IMR-90 (cell line): ENCODE measurements at regions not wholly inside any gene's neighbourhood (a gene's known extent, or its start where the extent isn't known, plus 50 kb on each side); places are given as distances from the start of the nearest gene placed in this dataset.
"Not testable (repeated sequence)": the region's sequence is repeated elsewhere in the genome, so short reads cannot be mapped to it uniquely, and the experiment has no call there.

Experiments used
- ATAC-seq: fragments of 200-7000 bp; cut with Tn5 transposase; 2 replicates; pipeline ENCODE4 v1.9.1; 2020; ENCODE audit warnings: low read depth, mild to moderate bottlenecking, moderate library complexity
- BruUV-seq: library from RNA; stranded (reverse); fragments of 400-500 nt; replicated peaks from 2 replicates; lab custom pipeline; 2021; lab: Mats Ljungman, UMichigan
- CTCF ChIA-PET: fragments of 300-600 bp; formaldehyde crosslinking; extraction: SDS; loops from one replicate; lab custom pipeline; 2021; ENCODE audit warnings: antibody characterized with exemption; lab: Yijun Ruan, JAX
- POLR2A ChIA-PET: fragments of 300-600 bp; sonication (Branson Sonifier 250); formaldehyde crosslinking; loops from one replicate; lab custom pipeline; 2022; ENCODE audit warnings: antibody characterized with exemption; ENCODE audit not compliant: unreplicated experiment; lab: Charles Lee
- DNase-seq: peaks from one replicate; pipeline ENCODE4 v3.0.0; 2013
- H2AFZ ChIP-seq: replicated peaks from 2 replicates; pipeline ENCODE3; 2013; ENCODE audit warnings: low read length, mild to moderate bottlenecking; ENCODE audit not compliant: poor library complexity
- H2AK5ac ChIP-seq: 2 replicates; pipeline ENCODE4 v1.6.1; 2013; ENCODE audit warnings: low read depth, low read length, inconsistent platforms
- H2AK9ac ChIP-seq: replicated peaks from 2 replicates; pipeline ENCODE3; 2013; ENCODE audit warnings: mild to moderate bottlenecking, low read depth, low read length, moderate library complexity; ENCODE audit not compliant: poor library complexity
- H2BK120ac ChIP-seq: 2 replicates; pipeline ENCODE4 v1.6.1; 2013; ENCODE audit warnings: low read depth, low read length, inconsistent platforms
- H2BK15ac ChIP-seq: 3 replicates; pipeline ENCODE4 v1.6.1; 2013; ENCODE audit warnings: low read depth, low read length, inconsistent platforms
- H2BK20ac ChIP-seq: 2 replicates; pipeline ENCODE4 v1.6.1; 2013; ENCODE audit warnings: low read depth, mild to moderate bottlenecking, inconsistent platforms, low read length, moderate library complexity
- H2BK5ac ChIP-seq: 2 replicates; pipeline ENCODE4 v1.6.1; 2013; ENCODE audit warnings: mild to moderate bottlenecking, low read depth, low read length, inconsistent platforms; ENCODE audit not compliant: poor library complexity, severe bottlenecking
- H3K14ac ChIP-seq: replicated peaks from 2 replicates; pipeline ENCODE4 v1.6.1; 2013; ENCODE audit warnings: low read depth, low read length, inconsistent platforms
- H3K18ac ChIP-seq: 2 replicates; pipeline ENCODE4 v1.6.1; 2013; ENCODE audit warnings: low read depth, low read length, control low read depth
- H3K23ac ChIP-seq: 2 replicates; pipeline ENCODE4 v1.6.1; 2013; ENCODE audit warnings: low read depth, low read length, inconsistent platforms
- H3K27ac ChIP-seq: 2 replicates; pipeline ENCODE4 v1.5.1; 2013; ENCODE audit warnings: mild to moderate bottlenecking, control low read depth, low read length; ENCODE audit not compliant: insufficient read depth
- H3K27me3 ChIP-seq: 2 replicates; pipeline ENCODE4 v1.6.1; 2013; ENCODE audit warnings: low read length; ENCODE audit not compliant: control insufficient read depth, insufficient read depth
- H3K36me3 ChIP-seq: 2 replicates; pipeline ENCODE4 v1.6.1; 2013; ENCODE audit warnings: low read length, mixed read lengths; ENCODE audit not compliant: control insufficient read depth, insufficient read depth
- H3K4ac ChIP-seq: 2 replicates; pipeline ENCODE4 v1.6.1; 2013; ENCODE audit warnings: low read depth, low read length, inconsistent platforms
- H3K4me1 ChIP-seq: 2 replicates; pipeline ENCODE4 v1.6.1; 2013; ENCODE audit warnings: low read length, mixed read lengths; ENCODE audit not compliant: control insufficient read depth, insufficient read depth
- H3K4me2 ChIP-seq: 2 replicates; pipeline ENCODE4 v1.6.1; 2013; ENCODE audit warnings: low read depth, mild to moderate bottlenecking, control low read depth, low read length, moderate library complexity
- H3K4me3 ChIP-seq: 2 replicates; pipeline ENCODE4 v1.5.1; 2013; ENCODE audit warnings: low read depth, mild to moderate bottlenecking, control low read depth, low read length, moderate library complexity; ENCODE audit not compliant: insufficient read depth
- H3K56ac ChIP-seq: 2 replicates; pipeline ENCODE4 v1.6.1; 2013; ENCODE audit warnings: low read length, inconsistent platforms; ENCODE audit not compliant: insufficient read depth; ENCODE audit errors: extremely low read depth
- H3K79me1 ChIP-seq, 2 experiments: 2 replicates each; pipeline ENCODE4 v1.6.1; 2013; ENCODE audit warnings: low read length in 2 of 2, inconsistent platforms in 1 of 2, low read depth in 1 of 2
- H3K9ac ChIP-seq: 2 replicates; pipeline ENCODE4 v1.6.1; 2013; ENCODE audit warnings: low read depth, low read length, control low read depth
- H3K9me1 ChIP-seq: 2 replicates; pipeline ENCODE4 v1.6.1; 2013; ENCODE audit warnings: low read length, inconsistent platforms; ENCODE audit not compliant: insufficient read depth
- H3K9me3 ChIP-seq: 2 replicates; pipeline ENCODE4 v1.6.1; 2013; ENCODE audit warnings: low read length; ENCODE audit not compliant: control insufficient read depth, insufficient read depth
- H4K20me1 ChIP-seq: 2 replicates; pipeline ENCODE4 v1.6.1; 2013; ENCODE audit warnings: low read length, inconsistent platforms; ENCODE audit not compliant: insufficient read depth
- H4K5ac ChIP-seq: 2 replicates; pipeline ENCODE4 v1.6.1; 2013; ENCODE audit warnings: mild to moderate bottlenecking, low read depth, low read length, control low read depth
- H4K8ac ChIP-seq, 2 experiments: 2 replicates each; pipeline ENCODE4 v1.6.1; 2013; ENCODE audit warnings: low read depth in 2 of 2, low read length in 2 of 2, control low read depth in 1 of 2, inconsistent platforms in 1 of 2
- H4K91ac ChIP-seq: 2 replicates; pipeline ENCODE4 v1.6.1; 2013; ENCODE audit warnings: low read depth, low read length, inconsistent platforms; ENCODE audit not compliant: insufficient read depth
- WGBS, 2 experiments: methylation state at CpG; one replicate each; pipeline versions ENCODE4 v1.1.5 to v1.1.7; 2013; ENCODE audit warnings: missing lambda C conversion rate in 2 of 2; ENCODE audit not compliant: insufficient read length in 1 of 2; ENCODE audit errors: extremely low coverage in 2 of 2; 5-methylcytosine and 5-hydroxymethylcytosine counted together
- dilution Hi-C: fragments of 300-500 bp; cut with HindIII; formaldehyde crosslinking; loops from one replicate; pipeline ENCODE4 v1.14.3; 2018; ENCODE audit warnings: low sequenced_read_pairs; ENCODE audit not compliant: unreplicated experiment
- in situ Hi-C: fragments of 300-500 bp; cut with MboI; formaldehyde crosslinking; loops from 3 replicates; pipeline ENCODE4 v1.14.3; 2019; ENCODE audit warnings: low sequenced_read_pairs, inconsistent platforms, mixed read lengths
- intact Hi-C: fragments of 100-400 bp; cut with micrococcal nuclease; formaldehyde crosslinking; loops from 2 replicates; pipeline ENCODE4 v1.10.0; 2022

DNA sequence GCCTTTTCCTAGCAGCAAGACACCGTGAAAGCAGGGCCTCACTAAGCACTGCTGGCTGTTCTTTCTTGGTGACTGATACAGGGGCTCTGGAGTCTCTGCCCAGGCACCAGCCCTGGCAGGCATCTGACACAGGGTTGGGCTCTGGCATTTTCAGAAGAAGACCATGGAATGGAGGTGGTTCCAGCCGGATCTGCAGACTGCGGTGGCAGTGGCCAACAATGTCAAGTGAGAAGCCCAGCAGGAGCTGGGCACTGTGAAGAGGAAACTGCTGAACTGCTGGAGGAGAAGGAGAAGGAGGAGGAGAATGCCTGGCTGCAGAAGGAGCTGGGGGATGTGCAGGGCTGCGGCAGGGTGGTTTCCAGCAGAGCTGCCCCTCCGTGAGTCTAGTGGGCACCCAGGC is 101.8 kb downstream of the TBC1D26 start:
- H3K4me2 ChIP-seq, H4K91ac ChIP-seq, H3K4me1 ChIP-seq, H3K4ac ChIP-seq, DNase-seq, intact Hi-C loops, H3K79me1 ChIP-seq, H3K36me3 ChIP-seq, H2BK120ac ChIP-seq, H3K27me3 ChIP-seq, H2BK5ac ChIP-seq, H3K23ac ChIP-seq, H3K56ac ChIP-seq, H2AK9ac ChIP-seq, H2AFZ ChIP-seq, H3K9me1 ChIP-seq, BruUV-seq, CTCF ChIA-PET, in situ Hi-C loops, H4K20me1 ChIP-seq, dilution Hi-C loops, POLR2A ChIA-PET, H2AK5ac ChIP-seq, ATAC-seq, H3K4me3 ChIP-seq, H2BK20ac ChIP-seq, H3K9me3 ChIP-seq, H3K9ac ChIP-seq, H3K18ac ChIP-seq, H3K27ac ChIP-seq, H4K8ac ChIP-seq, H3K14ac ChIP-seq, H4K5ac ChIP-seq, H2BK15ac ChIP-seq: not testable (repeated sequence)
- no CpG with 5 or more reads among the region's 5 CpGs for WGBS, 2 experiments

DNA sequence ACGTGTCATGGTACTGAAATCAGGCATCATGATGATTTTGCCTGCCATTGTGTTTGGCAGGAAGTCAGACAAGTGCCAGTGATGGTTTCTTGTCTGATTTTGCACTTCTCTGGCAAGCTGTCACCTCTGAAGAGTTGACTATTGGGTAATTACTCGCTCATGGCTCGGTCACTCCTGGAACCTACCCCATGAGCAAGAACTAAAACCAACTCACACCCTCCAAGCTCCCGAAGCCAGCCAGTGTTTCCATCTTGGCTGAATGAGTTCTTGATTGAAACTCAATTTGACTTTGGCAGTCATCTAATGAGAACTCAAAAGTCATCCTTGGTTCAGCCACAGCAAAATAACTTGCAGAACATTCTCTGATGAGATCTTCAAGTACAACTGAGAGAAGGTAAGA is 103.4 kb downstream of the TBC1D26 start:
- H3K18ac ChIP-seq, in situ Hi-C loops, H3K9ac ChIP-seq, H3K56ac ChIP-seq, H3K4me1 ChIP-seq, H4K20me1 ChIP-seq, CTCF ChIA-PET, dilution Hi-C loops, H3K4ac ChIP-seq, H3K9me1 ChIP-seq, H3K27ac ChIP-seq, H2AK5ac ChIP-seq, POLR2A ChIA-PET, H3K27me3 ChIP-seq, H2BK120ac ChIP-seq, H4K5ac ChIP-seq, DNase-seq, H2BK15ac ChIP-seq, H4K91ac ChIP-seq, ATAC-seq, H2AK9ac ChIP-seq, H3K9me3 ChIP-seq, H2AFZ ChIP-seq, H2BK20ac ChIP-seq, H3K4me3 ChIP-seq, BruUV-seq, H3K36me3 ChIP-seq, intact Hi-C loops, H3K23ac ChIP-seq, H2BK5ac ChIP-seq, H4K8ac ChIP-seq, H3K79me1 ChIP-seq, H3K4me2 ChIP-seq, H3K14ac ChIP-seq: not testable (repeated sequence)
- WGBS, 2 experiments = no CpG with 5 or more reads among the region's 4 CpGs
